ENCODE measurements at regions not wholly inside any gene's neighbourhood (a gene's known extent, or its start where the extent isn't known, plus 50 kb on each side); places are given as distances from the start of the nearest gene placed in this dataset.

DNA sequence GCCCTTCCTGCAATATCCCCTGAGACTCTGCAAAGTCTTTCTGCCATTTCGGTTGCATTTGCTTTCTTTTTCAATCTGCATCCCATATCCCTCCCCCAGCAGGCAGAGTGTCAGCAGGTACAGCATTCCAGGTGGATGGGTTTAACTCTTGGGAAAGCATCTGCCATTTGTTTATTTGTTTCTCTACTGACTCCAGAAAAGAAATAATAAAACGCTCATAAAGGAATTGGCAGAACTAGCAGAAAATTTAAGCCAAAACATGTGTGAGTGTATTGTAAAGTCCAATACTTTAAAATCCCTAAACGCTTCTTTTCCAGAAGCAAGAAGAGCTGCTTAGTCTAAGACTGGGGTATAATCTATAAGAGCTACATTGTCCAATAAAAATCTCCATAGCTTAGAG is 393.8 kb downstream of the TNS3 start:
- H3K27me3 ChIP-seq (ENCODE audit: insufficient read depth, low read length), result no peaks in the 10 kb centered on the region
- H3K9me3 ChIP-seq (ENCODE audit: insufficient read depth, low read depth, low read length), result no peaks in the 10 kb centered on the region
- WGBS (ENCODE audit: extremely low coverage, insufficient coverage, insufficient read length), result no CpG with 5 or more reads among the region's 3 CpGs
- H3K4me3 ChIP-seq (ENCODE audit: low read depth, low read length), result no peak overlapping the region
- no peak overlapping the region for H4K12ac ChIP-seq (ENCODE audit: low read depth, low read length)
- no peak overlapping the region for H4K91ac ChIP-seq (ENCODE audit: low read depth, low read length)
- H2BK120ac ChIP-seq (ENCODE audit: insufficient read depth, low read length, poor library complexity), result no peak overlapping the region
- no peak overlapping the region for H3K4ac ChIP-seq (ENCODE audit: low read depth, low read length)
- H3K27ac ChIP-seq (ENCODE audit: low read depth, low read length), result no peak overlapping the region
- H2BK12ac ChIP-seq (ENCODE audit: low read length), result no peak overlapping the region
- H3K79me1 ChIP-seq (ENCODE audit: low read length), result no peaks in the 10 kb centered on the region
- H3K14ac ChIP-seq (ENCODE audit: low read length), result no peak overlapping the region
- H3K4me2 ChIP-seq (ENCODE audit: low read length), result no peak overlapping the region
- H2AFZ ChIP-seq (ENCODE audit: insufficient read depth, low read length, poor library complexity), result no peak overlapping the region
- no peak overlapping the region for H2AK5ac ChIP-seq (ENCODE audit: low read length)
- H3K18ac ChIP-seq (ENCODE audit: low read length), result no peak overlapping the region
- H3K23ac ChIP-seq (ENCODE audit: low read length), result no peak overlapping the region
- no peak overlapping the region for H4K8ac ChIP-seq (ENCODE audit: low read depth, low read length)
- no peaks in the 10 kb centered on the region for H3K36me3 ChIP-seq (ENCODE audit: control insufficient read depth in 1 of 2, insufficient read depth in 2 of 2, low read length in 2 of 2)
- H3K4me1 ChIP-seq (ENCODE audit: control insufficient read depth in 1 of 2, insufficient read depth in 2 of 2, low read length in 2 of 2), result peaks cover 0 to 2% of the 10 kb centered on the region in 2 experiments
- H3K79me2 ChIP-seq (ENCODE audit: control insufficient read depth, insufficient read depth, low read length, poor library complexity), result no peaks in the 10 kb centered on the region
- H2BK5ac ChIP-seq (ENCODE audit: low read depth, low read length, poor library complexity), result no peak overlapping the region
- H3K9ac ChIP-seq (ENCODE audit: low read length), result no peak overlapping the region
- DNase-seq, result no peak

DNA sequence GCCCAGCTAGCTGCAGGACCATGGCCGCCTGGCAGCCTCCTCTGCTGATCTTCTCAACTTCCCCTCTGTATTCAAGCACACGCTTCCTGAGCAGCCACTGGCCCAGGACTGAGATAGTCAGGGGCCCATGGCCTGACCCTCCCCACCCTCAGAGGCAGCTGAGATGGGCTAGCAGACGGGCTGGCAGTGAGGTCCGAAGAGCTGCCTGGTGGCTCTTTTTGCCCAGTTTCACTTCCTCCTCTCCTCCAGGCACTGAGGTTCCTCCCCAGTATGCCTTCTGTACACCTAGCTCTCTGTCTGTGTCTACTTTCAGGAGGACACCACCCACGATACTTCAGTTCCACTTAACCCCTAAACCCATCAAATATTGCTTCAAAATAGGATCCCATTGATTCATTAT is 395.6 kb downstream of the TNS3 start:
- Histone ChIP-seq H2BK5ac (ENCODE audit: low read depth, low read length, poor library complexity) (no peak overlapping the region), H3K9ac (ENCODE audit: low read length) (no peak overlapping the region), H3K14ac (ENCODE audit: low read length) (no peak overlapping the region), H3K18ac (ENCODE audit: low read length) (no peak overlapping the region), H3K4me1 (ENCODE audit: control insufficient read depth in 1 of 2, insufficient read depth in 2 of 2, low read length in 2 of 2) (no peaks in the 10 kb centered on the region), H4K8ac (ENCODE audit: low read depth, low read length) (no peak overlapping the region), H3K36me3 (ENCODE audit: control insufficient read depth in 1 of 2, insufficient read depth in 2 of 2, low read length in 2 of 2) (no peaks in the 10 kb centered on the region), H3K27ac (ENCODE audit: low read depth, low read length) (no peak overlapping the region), H2AK5ac (ENCODE audit: low read length) (no peak overlapping the region), H2BK12ac (ENCODE audit: low read length) (no peak overlapping the region), H3K79me2 (ENCODE audit: control insufficient read depth, insufficient read depth, low read length, poor library complexity) (no peaks in the 10 kb centered on the region), H3K23ac (ENCODE audit: low read length) (no peak overlapping the region), H3K4ac (ENCODE audit: low read depth, low read length) (no peak overlapping the region), H2AFZ (ENCODE audit: insufficient read depth, low read length, poor library complexity) (no peak overlapping the region), H4K12ac (ENCODE audit: low read depth, low read length) (no peak overlapping the region), H3K4me2 (ENCODE audit: low read length) (no peak overlapping the region), H3K27me3 (ENCODE audit: insufficient read depth, low read length) (no peaks in the 10 kb centered on the region), H3K79me1 (ENCODE audit: low read length) (no peaks in the 10 kb centered on the region), H3K4me3 (ENCODE audit: low read depth, low read length) (no peak overlapping the region), H2BK120ac (ENCODE audit: insufficient read depth, low read length, poor library complexity) (no peak overlapping the region), H3K9me3 (ENCODE audit: insufficient read depth, low read depth, low read length) (no peaks in the 10 kb centered on the region), H4K91ac (ENCODE audit: low read depth, low read length) (no peak overlapping the region)
- WGBS (ENCODE audit: extremely low coverage, insufficient coverage, insufficient read length), result no CpG with 5 or more reads among the region's 5 CpGs
- DNase-seq, result no peak

DNA sequence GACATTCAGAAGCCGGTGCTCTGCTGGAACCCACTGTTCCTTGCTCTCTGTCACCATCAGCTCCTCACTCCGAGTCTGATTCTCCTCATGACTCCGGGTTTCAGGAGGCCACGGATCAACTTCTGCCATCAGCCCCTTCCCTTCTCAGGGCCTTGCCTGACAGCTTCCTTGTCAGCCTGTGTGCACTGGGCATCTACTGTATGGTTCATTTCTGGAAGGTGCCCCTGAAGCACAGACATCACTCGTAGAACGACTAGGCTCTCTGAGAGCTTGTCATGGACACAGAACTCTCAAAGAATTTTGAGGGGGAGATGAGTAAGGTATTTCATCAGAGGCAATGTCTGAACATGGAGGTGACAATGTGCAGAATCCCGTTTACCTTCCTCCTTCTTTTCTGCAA is 396.1 kb downstream of the TNS3 start:
- Histone ChIP-seq H2BK5ac (ENCODE audit: low read depth, low read length, poor library complexity) (no peak overlapping the region), H3K79me2 (ENCODE audit: control insufficient read depth, insufficient read depth, low read length, poor library complexity) (no peaks in the 10 kb centered on the region), H2AK5ac (ENCODE audit: low read length) (no peak overlapping the region), H3K14ac (ENCODE audit: low read length) (no peak overlapping the region), H2BK120ac (ENCODE audit: insufficient read depth, low read length, poor library complexity) (no peak overlapping the region), H4K8ac (ENCODE audit: low read depth, low read length) (no peak overlapping the region), H3K4me2 (ENCODE audit: low read length) (no peak overlapping the region), H3K4me1 (ENCODE audit: control insufficient read depth in 1 of 2, insufficient read depth in 2 of 2, low read length in 2 of 2) (no peaks in the 10 kb centered on the region), H3K27me3 (ENCODE audit: insufficient read depth, low read length) (no peaks in the 10 kb centered on the region), H2BK12ac (ENCODE audit: low read length) (no peak overlapping the region), H3K4ac (ENCODE audit: low read depth, low read length) (no peak overlapping the region), H4K91ac (ENCODE audit: low read depth, low read length) (no peak overlapping the region), H3K27ac (ENCODE audit: low read depth, low read length) (no peak overlapping the region), H3K79me1 (ENCODE audit: low read length) (no peaks in the 10 kb centered on the region), H3K4me3 (ENCODE audit: low read depth, low read length) (no peak overlapping the region), H2AFZ (ENCODE audit: insufficient read depth, low read length, poor library complexity) (no peak overlapping the region), H4K12ac (ENCODE audit: low read depth, low read length) (no peak overlapping the region), H3K36me3 (ENCODE audit: control insufficient read depth in 1 of 2, insufficient read depth in 2 of 2, low read length in 2 of 2) (no peaks in the 10 kb centered on the region), H3K9ac (ENCODE audit: low read length) (no peak overlapping the region), H3K23ac (ENCODE audit: low read length) (no peak overlapping the region), H3K9me3 (ENCODE audit: insufficient read depth, low read depth, low read length) (no peaks in the 10 kb centered on the region), H3K18ac (ENCODE audit: low read length) (no peak overlapping the region)
- DNase-seq, result no peak
- WGBS (ENCODE audit: extremely low coverage, insufficient coverage, insufficient read length), result no CpG with 5 or more reads among the region's 7 CpGs

DNA sequence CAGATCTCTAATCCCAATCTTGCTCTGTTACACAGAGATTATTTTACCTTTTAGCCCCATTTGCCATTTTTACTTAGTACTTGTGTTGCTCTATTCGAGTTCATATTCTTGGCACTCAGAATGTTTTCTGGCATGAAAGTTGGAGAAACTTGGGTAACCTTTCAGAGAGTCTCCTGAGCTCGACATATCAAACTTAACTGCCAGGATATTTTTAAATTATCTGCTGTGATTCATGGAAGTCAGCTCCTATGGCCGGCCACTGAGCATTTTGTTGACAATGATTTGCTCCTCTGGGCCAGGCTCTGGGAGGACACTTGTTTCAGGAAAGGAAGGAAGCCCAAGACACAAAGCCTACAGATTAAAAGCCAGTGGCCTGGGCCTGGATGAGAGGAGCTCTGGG is 396.7 kb downstream of the TNS3 start:
- Histone ChIP-seq H3K4me1 (ENCODE audit: control insufficient read depth in 1 of 2, insufficient read depth in 2 of 2, low read length in 2 of 2) (no peaks in the 10 kb centered on the region), H3K4me2 (ENCODE audit: low read length) (no peak overlapping the region), H4K12ac (ENCODE audit: low read depth, low read length) (no peak overlapping the region), H3K18ac (ENCODE audit: low read length) (no peak overlapping the region), H2BK12ac (ENCODE audit: low read length) (no peak overlapping the region), H3K36me3 (ENCODE audit: control insufficient read depth in 1 of 2, insufficient read depth in 2 of 2, low read length in 2 of 2) (no peaks in the 10 kb centered on the region), H3K9me3 (ENCODE audit: insufficient read depth, low read depth, low read length) (no peaks in the 10 kb centered on the region), H2BK5ac (ENCODE audit: low read depth, low read length, poor library complexity) (no peak overlapping the region), H3K4me3 (ENCODE audit: low read depth, low read length) (no peak overlapping the region), H3K79me2 (ENCODE audit: control insufficient read depth, insufficient read depth, low read length, poor library complexity) (no peaks in the 10 kb centered on the region), H2BK120ac (ENCODE audit: insufficient read depth, low read length, poor library complexity) (no peak overlapping the region), H4K8ac (ENCODE audit: low read depth, low read length) (no peak overlapping the region), H3K79me1 (ENCODE audit: low read length) (no peaks in the 10 kb centered on the region), H3K14ac (ENCODE audit: low read length) (no peak overlapping the region), H3K27me3 (ENCODE audit: insufficient read depth, low read length) (no peaks in the 10 kb centered on the region), H3K4ac (ENCODE audit: low read depth, low read length) (no peak overlapping the region), H4K91ac (ENCODE audit: low read depth, low read length) (no peak overlapping the region), H3K27ac (ENCODE audit: low read depth, low read length) (no peak overlapping the region), H3K23ac (ENCODE audit: low read length) (no peak overlapping the region), H3K9ac (ENCODE audit: low read length) (no peak overlapping the region), H2AFZ (ENCODE audit: insufficient read depth, low read length, poor library complexity) (no peak overlapping the region), H2AK5ac (ENCODE audit: low read length) (no peak overlapping the region)
- no peak for DNase-seq
- no CpG with 5 or more reads among the region's 3 CpGs for WGBS (ENCODE audit: extremely low coverage, insufficient coverage, insufficient read length)
